ENCODE measurements at regions not wholly inside any gene's neighbourhood (a gene's known extent, or its start where the extent isn't known, plus 50 kb on each side); places are given as distances from the start of the nearest gene placed in this dataset.

DNA sequence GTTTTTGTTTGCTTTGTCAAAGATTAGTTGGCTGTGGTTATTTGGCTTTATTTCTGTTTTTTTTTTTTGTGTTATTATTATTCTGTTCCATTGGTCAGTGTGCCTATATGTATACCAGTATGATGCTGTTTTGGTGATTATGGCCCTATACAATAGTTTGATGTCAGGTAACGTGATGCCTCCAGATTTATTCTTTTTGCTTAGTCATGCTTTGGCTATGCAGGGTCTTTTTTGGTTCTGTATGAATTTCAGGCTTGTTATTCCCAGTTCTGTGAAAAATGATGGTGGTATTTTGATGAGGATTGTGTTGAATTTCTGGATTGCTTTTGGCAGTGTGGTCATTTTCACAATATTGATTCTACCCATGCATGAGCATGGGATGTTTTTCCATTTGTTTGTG is 312.8 kb downstream of the TAF11L14 start:
- no peak overlapping the region for H3K4me2 ChIP-seq (ENCODE audit: control insufficient read depth, extremely low read depth, insufficient read depth, low read depth, low read length)
- peaks cover 11% of the 10 kb centered on the region for H3K4me1 ChIP-seq (ENCODE audit: control insufficient read depth, extremely low read depth, insufficient read depth, low read length)
- no peaks in the 10 kb centered on the region for H3K9me3 ChIP-seq (ENCODE audit: control insufficient read depth, low read depth, low read length)
- H3K4me3 ChIP-seq (ENCODE audit: control insufficient read depth in 2 of 3, extremely low read depth in 1 of 3, insufficient read depth in 2 of 3, low read depth in 1 of 3, low read length in 3 of 3) = no peak overlapping the region
- TF ChIP-seq EZH2 (IDR thresholded peaks at IDR 0.05; ENCODE audit: low read length) (no peak), CTCF (optimal IDR thresholded peaks at IDR 0.05 in 1 of 3, IDR thresholded peaks at IDR 0.05 in 1 of 3, conservative IDR thresholded peaks at IDR 0.05 in 1 of 3; ENCODE audit: extremely low read depth in 1 of 3, insufficient read depth in 2 of 3, low read length in 3 of 3) (no peak)
- H4K20me1 ChIP-seq (ENCODE audit: control insufficient read depth, extremely low read depth, insufficient read depth, low read length) = no peaks in the 10 kb centered on the region
- no peaks in the 10 kb centered on the region for H3K9me1 ChIP-seq (ENCODE audit: control insufficient read depth, extremely low read depth, insufficient read depth, low read length)
- H2AFZ ChIP-seq (ENCODE audit: control insufficient read depth, low read length) = no peak overlapping the region
- dilution Hi-C loops (cut with MboI; ENCODE audit: extremely low pct_ligation_motif_present, low sequenced_read_pairs) = no loop called here
- H3K79me2 ChIP-seq (ENCODE audit: control insufficient read depth, insufficient read depth, low read length) = no peaks in the 10 kb centered on the region
- FAIRE-seq (no peak), DNase-seq (ENCODE audit: low read depth, low spot score) (no peak)
- H3K27me3 ChIP-seq (ENCODE audit: control insufficient read depth, extremely low read depth, insufficient read depth, low read length) = no peaks in the 10 kb centered on the region
- H3K27ac ChIP-seq (ENCODE audit: control insufficient read depth, insufficient read depth, low read length) = no peak overlapping the region
- H3K9ac ChIP-seq (ENCODE audit: control insufficient read depth, extremely low read depth, insufficient read depth, low read length) = no peak overlapping the region
- H3K36me3 ChIP-seq (ENCODE audit: control insufficient read depth in 2 of 2, extremely low read depth in 1 of 2, insufficient read depth in 2 of 2, low read length in 2 of 2) = no peaks in the 10 kb centered on the region

DNA sequence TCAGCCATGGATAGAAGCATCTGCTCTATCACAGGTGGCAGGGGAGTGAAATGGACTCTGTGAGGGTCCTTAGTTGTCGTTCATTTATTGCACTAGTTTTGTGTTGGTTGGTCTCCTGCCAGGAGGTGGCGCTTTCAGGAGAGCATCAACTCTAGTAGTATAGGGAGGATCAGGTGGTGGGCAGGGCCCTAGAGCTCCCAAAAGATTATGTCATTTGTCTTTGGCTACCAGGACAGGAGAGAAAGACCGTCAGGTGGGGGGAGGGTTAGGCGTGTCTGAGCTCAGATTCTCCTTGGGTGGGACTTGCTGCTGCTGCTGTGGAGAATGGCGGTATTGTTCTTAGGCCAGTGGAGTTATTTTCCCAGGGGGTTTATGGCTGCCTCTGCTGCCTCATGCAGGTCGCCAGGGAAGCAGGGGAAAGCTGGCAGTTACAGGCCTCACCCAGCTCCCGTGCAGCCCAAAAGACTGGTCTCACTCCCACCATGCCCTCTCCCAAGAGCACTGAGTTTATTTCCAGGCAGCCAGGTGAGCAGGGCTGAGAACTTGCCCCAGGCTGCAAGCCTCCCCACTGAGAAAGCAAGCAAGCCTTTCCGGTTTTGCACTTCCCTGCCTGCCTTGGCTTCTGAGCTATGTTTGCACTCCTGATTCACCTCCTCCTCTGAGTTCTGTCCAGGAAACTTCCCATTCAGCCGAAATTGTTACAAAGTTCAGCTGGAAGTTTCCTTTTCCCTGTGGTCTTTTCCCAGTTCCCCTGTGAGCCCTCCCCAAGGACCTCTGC is 317.3 kb downstream of the TAF11L14 start:
- dilution Hi-C loops (cut with MboI; ENCODE audit: extremely low pct_ligation_motif_present, low sequenced_read_pairs) = no loop called here
- Histone ChIP-seq H3K4me1 (ENCODE audit: control insufficient read depth, extremely low read depth, insufficient read depth, low read length) (peaks cover 15% of the 10 kb centered on the region), H3K27me3 (ENCODE audit: control insufficient read depth, extremely low read depth, insufficient read depth, low read length) (no peaks in the 10 kb centered on the region), H3K4me3 (ENCODE audit: control insufficient read depth in 2 of 3, extremely low read depth in 1 of 3, insufficient read depth in 2 of 3, low read depth in 1 of 3, low read length in 3 of 3) (peak overlapping the region; percentile 5 to 48 (median 14)), H3K36me3 (ENCODE audit: control insufficient read depth in 2 of 2, extremely low read depth in 1 of 2, insufficient read depth in 2 of 2, low read length in 2 of 2) (no peaks in the 10 kb centered on the region), H3K9me1 (ENCODE audit: control insufficient read depth, extremely low read depth, insufficient read depth, low read length) (no peaks in the 10 kb centered on the region), H4K20me1 (ENCODE audit: control insufficient read depth, extremely low read depth, insufficient read depth, low read length) (no peaks in the 10 kb centered on the region), H3K79me2 (ENCODE audit: control insufficient read depth, insufficient read depth, low read length) (no peaks in the 10 kb centered on the region), H3K9ac (ENCODE audit: control insufficient read depth, extremely low read depth, insufficient read depth, low read length) (peak overlapping the region; percentile 55), H3K27ac (ENCODE audit: control insufficient read depth, insufficient read depth, low read length) (peak overlapping the region; percentile 77), H3K9me3 (ENCODE audit: control insufficient read depth, low read depth, low read length) (no peaks in the 10 kb centered on the region), H3K4me2 (ENCODE audit: control insufficient read depth, extremely low read depth, insufficient read depth, low read depth, low read length) (peak overlapping the region; percentile 81), H2AFZ (ENCODE audit: control insufficient read depth, low read length) (peak overlapping the region; percentile 93)
- TF ChIP-seq CTCF (optimal IDR thresholded peaks at IDR 0.05 in 1 of 3, IDR thresholded peaks at IDR 0.05 in 1 of 3, conservative IDR thresholded peaks at IDR 0.05 in 1 of 3; ENCODE audit: extremely low read depth in 1 of 3, insufficient read depth in 2 of 3, low read length in 3 of 3) = peak; percentile 56 to 60 (median 59)
- TF ChIP-seq EZH2 (IDR thresholded peaks at IDR 0.05; ENCODE audit: low read length) = no peak
- FAIRE-seq (peak; percentile 93), DNase-seq (ENCODE audit: low read depth, low spot score) (peak; percentile 32)
